GM21423 (cell line): ENCODE measurements at regions not wholly inside any gene's neighbourhood (a gene's known extent, or its start where the extent isn't known, plus 50 kb on each side); places are given as distances from the start of the nearest gene placed in this dataset.

Experiments
- ATAC-seq: cut with Tn5 transposase; IDR thresholded peaks from one replicate; pipeline ENCODE4 v1.9.1; 2021; ENCODE audit warnings: mild to moderate bottlenecking, moderate library complexity; ENCODE audit not compliant: unreplicated experiment

DNA sequence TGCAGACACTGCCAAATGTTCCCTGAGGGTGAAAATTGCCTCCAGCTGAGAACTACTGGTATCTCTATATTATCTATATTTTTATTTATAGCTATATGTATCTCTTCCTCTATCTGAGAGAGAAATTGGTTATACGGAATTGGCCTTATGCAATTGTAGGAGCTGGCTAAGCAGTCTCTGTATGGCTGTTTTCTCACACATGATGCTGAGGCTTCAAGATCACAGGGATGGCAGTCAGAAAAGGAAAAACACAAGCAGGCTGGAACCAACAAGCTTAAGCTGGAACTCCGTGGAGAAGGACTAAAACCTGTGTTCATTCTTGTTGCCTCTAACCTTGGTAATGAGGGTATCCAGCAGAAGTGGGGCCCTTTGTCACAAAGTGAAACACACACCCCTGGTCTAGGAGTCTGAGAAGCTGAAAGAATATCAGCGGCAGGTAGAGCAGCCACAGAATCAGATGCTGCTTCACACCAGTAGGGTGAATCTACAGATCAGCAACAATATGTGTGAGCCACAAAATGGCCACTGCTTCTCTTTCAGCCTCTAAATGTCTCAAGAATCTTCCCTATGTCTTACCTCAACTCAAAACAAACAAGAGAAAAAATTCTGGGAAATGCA is 166.5 kb upstream of the PPP1R2C start:
- ATAC-seq, result no peak

DNA sequence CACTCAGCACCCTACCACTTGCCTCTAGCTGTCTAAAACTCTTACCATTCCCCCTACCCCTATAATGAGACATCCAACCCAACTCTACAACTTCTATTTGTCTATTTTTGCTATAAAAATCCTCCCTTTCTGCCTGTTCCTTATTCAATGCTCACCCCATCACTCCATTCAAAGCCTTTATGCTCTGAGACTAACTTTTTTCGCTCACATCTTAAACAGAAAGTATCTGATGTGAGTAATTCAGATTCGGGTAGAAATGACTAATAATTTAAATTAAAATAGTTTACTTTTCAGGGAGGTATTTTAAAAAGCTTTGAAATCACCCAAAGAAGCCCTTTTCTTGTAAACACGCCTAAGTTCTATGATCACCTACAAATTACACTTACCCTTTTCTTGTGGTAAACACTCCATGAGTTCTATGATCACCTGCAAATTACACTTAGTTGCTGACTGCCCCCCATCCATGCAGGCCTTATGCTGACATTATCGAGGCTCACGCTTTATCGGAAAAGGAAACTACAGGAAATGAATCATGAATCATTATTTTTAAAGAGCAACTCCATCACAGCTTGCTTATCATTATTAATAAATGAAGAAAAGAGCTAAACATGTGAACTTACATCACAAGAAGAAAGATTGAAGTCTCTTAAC is 168.7 kb upstream of the PPP1R2C start:
- no peak for ATAC-seq

DNA sequence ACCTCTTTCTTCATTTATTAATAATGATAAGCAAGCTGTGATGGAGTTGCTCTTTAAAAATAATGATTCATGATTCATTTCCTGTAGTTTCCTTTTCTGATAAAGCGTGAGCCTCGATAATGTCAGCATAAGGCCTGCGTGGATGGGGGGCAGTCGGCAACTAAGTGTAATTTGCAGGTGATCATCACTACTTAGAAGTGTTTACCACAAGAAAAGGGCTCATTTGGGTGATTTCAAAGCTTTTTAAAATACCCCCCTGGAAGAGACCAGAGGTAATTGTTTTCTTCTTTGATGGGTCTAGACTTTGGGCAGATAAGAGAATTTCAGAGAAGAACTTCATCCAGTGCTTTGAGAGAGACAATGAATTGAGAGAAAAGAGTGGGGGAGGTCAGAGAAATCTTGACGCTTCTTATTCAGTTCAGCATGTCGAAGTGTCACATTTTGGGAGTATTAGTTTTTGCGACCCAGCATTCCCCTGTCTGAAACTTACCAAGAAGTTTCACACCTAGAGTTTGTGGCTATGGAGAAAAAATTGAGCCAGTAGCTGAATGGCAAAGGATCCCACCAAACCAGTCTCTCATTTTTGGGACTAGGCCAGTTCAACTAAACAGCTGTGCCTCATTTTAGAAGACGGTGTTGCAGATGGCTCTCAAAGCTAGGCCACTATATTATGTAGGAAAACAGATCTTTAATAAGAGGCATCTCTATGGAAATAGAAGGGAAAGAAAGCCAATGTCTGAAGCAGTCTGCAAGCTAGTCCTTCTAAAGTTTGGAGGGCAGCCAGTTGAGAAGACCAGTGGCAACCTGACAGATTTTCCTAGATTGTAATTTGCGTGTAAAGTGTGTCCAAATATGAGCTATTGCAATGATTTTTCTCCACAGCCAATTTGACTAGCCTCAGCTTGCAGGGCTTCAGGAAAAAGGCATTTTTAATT is 171.0 kb upstream of the PPP1R2C start:
- ATAC-seq, result no peak

DNA sequence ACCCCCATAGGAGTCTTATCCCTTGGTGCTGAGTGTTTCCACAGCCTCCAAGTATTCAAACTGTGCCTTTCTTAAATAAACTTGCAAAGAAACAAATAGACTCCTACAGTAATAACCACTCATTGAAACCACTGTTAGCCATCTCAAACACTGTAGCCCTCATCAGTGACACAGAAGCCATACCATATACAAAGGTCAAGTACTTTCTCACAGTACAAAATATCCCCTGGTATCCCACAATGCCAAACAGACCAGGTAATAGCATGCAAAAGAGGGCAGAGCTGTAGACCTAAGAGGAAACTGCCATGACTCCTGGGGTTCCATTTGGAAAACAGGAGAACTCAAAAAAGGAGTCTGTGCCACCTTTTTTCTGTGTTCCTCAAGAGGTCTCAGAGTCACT is 173.8 kb upstream of the PPP1R2C start:
- no peak for ATAC-seq

DNA sequence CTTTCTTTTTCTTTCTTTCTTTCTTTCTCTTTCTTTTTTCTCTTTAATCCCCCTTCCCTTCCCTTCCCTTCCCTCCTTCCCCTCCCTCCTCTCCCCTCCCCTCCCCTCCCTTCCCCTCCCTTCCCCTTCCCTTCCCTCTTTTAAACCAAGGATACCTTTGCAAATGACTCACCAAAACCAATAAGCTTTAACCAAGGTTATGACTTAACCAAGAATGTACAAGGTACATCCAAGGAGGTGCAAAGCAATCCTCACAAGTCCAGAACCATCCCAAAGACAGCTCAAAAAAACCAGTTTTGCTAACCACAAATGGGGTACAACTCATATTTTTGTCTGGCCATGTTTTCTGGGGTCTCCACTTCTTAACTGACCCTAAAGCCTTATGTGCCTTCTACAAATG is 174.7 kb upstream of the PPP1R2C start:
- no peak for ATAC-seq

DNA sequence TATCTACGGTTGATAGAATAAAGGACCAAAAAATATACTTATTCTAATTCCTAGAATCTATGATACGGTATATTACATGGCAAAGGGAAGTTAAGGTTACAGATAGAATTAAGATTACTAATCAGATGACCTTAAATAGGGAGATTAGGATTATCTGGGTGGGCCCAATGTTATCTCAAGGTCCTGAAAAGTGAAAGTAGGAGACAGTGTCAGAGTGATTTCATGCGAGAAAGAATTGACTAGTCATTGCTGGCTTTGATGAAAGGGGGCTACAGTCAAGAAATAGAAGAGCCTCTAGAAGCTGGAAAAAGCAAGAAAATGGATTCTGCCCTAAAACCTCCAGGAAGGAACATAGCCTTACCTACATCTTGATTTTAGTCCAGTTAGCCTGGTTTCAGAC is 176.9 kb upstream of the PPP1R2C start:
- ATAC-seq, result no peak

DNA sequence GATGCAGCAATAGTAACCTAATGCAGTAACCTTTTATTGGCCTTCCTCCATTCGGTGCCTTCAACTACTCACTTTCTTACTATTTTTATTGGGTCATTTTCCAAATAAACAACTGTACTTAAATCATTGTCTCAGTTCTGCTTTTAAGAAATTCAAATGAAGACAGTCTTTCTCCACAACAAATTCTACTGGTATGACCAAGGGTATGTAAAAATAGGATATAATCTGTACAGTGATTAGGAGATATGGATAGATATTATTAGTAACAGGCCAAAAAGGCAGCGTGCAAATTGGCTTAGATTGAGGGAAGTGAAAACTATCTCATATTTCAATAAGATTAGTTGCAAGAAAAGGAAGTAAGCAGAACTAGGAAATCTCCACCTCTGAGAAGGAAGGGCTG is 177.4 kb upstream of the PPP1R2C start:
- peak; percentile 81 for ATAC-seq

DNA sequence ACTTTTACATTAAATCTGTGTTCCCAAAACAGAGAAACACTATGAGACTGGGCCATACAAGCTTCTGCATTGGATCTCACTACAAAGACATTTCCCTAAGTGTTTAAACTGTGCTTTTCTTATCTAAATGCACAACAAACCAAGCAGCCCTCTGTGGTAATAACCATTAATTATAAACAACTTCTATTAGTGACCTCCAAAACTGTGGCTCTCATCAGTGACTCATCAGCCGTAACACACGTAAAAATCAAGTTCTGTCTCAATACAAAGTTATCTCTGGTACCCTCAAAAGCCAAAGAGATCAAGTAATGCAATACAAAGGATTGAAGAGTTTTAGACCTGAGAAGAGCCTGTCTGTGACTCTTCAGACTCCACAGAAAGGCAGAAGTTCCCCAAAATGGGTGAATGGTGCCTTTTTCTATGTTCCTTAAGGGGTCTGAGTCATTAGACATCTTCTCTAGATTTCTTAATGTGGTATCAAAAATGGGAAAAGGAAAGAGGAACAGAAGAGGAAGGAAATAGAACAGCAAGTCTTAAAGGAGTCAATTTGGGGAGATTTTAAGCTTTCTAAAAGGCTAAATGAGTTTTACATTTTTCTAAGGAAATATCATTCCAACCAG is 189.8 kb upstream of the PPP1R2C start:
- ATAC-seq, result no peak

DNA sequence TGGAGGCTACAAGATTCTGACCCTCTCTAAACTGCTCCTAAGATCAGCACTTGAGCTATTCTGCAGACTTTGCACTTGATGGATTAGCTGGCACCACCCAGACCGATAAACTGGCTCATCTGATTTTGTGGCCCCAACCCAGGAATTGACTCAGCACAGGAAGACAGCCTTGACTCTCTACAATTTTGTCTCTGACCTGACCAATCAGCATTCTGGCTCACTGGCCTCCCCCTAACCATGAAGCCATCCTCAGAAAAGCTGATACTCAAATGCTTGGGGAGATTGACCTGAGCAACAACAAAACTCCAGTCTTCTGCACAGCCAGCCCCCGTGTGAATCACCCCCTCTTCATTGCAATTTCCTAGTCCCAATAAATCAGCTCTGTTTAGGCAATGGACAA is 195.4 kb upstream of the PPP1R2C start:
- no peak for ATAC-seq

DNA sequence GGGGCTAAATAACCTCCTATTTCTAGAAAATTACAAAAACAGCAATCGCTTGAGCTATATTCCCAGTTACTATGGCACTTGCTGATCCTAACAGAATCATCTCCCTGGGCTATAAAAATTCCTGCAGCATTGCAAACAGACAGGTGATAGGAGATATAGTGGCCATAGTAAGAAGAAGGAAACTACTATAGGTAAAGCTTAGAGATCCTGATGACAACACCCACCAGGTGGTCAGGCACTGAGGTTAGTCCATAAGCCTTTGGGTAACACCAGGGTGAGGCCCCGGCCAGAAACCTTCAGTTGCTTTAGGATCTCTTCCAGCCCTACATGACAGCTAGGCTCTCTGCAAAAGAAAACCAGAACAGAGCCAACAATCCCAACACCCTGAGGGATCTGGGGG is 197.9 kb upstream of the PPP1R2C start:
- ATAC-seq, result no peak

DNA sequence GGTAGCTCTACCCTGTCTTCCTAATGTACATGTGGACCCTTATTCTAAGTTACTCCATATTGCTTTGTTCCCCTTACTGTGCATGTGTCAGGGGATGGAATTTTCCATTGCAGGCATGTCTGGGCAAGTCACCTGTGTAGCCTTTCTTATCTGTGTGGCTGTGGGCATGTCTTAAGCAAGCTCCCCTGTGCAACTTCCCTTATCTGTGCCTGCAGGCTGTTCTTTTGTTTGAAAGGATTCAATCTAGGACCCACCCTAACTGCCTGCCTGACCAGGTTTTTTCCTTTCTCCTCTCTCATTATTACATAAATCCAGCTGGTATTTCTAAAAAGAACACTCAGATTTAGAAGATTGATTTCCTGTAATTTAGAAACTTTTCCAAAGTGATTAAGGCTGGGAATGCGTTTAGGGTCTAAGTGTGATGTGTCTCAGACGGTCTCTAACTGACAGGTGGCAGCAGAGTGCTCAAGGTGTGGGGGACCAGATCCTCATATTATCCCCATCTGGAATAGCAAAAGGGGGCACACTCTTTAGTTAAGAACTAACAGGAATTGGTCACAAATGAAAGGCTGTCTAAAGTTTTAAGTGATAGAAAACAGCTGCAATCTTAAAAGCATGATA is 198.9 kb upstream of the PPP1R2C start:
- ATAC-seq, result no peak

DNA sequence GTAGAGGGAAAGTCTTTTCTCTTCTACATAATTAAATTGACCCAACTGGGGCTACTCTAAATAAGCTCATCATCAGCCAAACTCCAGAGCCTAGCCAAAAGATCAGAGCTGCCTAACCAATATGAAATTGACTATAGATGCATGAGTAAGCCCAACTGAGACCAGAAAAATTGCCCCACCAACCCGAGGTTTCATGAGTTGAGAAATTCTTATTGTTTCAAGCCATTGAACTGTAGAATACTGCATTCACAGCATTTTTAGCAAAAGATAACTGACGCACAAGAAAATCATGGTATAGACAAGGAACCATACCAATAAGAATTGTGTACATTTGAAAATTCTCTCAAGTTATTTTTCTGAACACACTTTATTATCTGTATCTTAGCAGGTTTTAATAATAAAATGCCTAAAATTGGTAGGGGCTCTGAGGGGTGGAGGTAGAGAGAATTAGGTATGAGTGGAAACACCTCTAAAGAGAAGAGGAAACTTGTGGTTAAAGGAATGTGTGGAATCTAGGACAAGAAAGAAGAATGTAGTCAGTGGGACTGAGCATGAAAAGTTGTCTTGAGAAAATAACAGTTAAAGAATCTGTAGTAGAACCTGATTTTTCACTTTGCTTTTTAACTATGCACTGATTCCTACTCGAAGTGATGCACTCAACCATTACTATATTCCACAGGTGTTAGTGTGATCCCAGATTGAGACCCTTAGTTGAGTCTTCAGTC is 200.9 kb upstream of the PPP1R2C start:
- no peak for ATAC-seq

DNA sequence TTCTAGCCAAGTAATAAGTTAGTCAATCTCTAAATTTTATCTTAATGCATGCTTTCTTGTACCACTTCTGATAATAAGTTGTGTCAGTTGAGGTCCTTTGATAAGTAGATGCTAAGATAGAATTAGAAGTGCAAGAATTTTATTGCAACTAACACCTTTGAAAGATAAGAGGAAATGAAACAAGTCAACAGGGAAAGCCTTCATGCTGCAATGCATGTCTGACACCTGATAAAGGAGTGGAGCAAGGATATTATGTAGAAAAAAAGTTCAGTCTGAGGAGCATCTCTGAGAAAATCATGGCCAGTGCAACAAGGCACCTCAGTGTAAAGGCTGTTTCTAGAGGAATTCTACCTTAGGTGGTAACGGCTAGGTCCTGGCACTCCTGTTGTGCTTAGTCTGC is 210.7 kb upstream of the PPP1R2C start:
- ATAC-seq, result no peak

DNA sequence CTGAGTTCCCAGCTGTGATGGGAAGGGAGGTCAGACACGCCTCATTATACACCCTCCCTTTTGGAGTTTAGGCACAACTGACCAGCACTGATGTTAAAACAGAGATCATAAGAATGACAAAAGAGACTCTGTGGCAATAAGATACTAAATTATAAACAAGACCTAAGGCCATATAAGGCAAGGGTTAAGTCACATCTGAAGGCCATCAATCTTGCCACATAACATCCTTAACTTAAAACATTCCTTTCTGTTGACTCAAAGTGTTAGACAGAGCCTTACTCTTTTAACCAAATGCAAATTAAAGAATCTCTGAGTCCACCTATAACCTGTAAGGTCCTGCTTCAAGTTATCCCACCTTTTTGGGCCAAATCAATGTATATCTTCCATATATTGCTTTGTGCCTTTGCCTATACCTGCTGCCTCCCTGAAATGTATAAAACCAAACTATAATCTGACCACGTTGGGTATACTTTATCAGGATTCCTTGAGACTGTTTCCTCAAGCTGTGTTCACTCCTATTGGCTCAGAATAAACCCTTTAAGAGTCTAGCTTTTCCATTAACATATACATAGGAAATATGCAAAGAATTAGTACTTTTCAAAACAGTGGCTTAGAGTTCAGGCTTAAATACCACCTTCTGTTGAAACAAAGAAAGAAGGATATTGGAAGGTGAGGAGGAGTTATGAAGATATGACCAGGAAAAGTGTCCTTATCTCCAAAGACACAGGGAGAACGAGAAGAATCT is 214.4 kb upstream of the PPP1R2C start:
- ATAC-seq, result no peak

DNA sequence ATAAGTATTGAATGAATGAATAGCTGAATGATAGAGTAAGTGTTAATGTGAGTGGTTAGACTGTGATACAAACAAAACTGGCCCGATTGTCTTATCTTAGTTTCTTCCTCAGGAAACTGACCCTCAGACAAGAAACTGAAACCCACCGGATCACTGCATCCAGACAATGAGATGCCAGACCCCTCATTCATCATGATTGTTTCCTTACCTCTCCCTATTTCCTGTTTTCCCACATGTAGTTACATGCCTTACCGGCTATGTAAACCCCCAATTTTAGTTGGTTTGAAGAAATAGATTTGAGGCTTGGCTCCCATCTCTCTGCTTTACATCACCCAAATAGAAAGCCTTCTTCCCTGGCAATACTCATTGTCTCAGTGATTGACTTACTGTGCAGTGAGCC is 218.9 kb upstream of the PPP1R2C start:
- ATAC-seq, result no peak

DNA sequence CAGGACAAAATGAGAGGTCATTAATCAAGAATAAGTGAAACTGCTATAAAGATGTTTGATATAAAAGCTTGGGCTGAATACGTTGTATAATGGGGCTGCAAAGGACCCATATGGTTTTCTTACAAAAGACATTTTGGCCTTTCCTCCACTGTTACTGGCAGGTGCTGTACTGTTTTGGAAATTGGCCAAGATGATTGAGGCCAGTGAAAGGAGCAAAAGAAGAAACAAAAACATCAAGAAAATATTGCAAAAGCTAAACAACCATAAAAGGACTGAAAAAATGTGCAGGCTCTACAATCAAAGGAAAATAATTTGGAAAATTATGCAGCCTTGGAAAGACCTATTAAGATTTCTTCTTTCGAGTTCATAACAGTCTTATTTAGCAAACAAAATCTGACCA is 222.2 kb upstream of the PPP1R2C start:
- ATAC-seq, result no peak

DNA sequence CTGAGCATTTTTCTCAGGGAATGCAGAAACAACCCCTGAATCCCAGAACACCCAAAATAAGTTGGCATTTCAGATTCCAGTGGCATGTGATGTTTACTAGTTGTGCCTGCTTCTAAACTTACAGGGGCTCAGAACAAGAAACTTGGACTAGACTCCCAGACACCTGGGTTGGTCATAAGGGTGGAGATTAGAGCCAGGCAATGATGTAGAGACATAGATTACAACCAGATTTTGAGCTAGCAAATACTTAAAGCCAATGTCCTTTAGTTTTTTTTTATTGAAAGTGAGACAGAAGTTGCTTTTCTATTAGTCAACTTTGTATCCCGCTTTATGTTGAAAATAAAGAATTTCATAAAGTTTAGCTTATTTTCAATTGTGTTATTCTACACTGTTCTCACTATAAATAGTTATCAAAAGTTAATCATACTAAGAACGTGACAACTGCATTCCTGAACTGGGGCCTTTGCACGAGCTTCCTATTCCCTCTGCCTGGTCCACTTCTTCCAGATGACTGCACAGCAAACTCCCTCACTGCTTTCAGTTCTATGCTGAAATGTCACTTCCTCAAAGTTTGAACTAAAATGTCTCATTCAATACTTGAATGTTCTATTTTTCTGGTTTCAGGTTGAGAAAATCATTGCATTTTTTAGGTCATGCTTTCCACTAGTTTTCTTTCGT is 224.7 kb upstream of the PPP1R2C start:
- peak; percentile 84 for ATAC-seq

DNA sequence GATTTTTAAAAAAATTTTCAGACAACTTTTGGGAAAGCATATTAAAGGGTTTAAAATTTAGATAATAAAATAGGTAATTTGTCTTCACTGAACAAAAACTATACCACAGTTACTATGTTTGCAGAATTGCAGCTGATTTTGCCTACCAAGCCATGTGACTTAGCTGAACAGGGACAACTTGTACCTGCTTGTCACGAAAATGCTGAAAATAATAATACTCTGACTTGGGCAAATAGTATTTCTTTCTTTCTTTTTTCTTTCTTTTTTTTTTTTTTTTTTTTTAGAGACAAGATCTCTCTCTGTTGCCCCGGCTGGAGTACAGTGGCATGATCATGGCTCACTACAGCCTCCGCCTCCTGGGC is 225.2 kb upstream of the PPP1R2C start:
- peak; percentile 31 for ATAC-seq

DNA sequence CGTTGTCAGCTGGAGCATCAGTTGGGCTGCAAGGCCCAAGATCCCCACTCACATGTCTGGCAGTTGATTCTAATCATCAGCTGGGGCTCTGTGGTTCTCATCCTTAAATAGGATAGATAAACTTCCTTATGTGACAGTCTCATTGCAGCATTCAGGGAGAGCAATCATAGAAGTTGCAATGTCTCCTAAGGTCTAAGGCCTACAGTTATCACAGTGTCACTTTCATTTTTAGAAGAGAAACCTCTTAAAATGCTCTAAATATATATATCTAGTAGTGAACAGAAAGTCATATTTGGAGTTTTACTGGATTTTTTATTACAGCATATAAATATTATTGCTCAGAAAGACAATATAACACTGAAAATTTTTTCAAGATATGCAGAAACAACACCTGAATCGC is 226.0 kb upstream of the PPP1R2C start:
- no peak for ATAC-seq
